ENCODE measurements at regions not wholly inside any gene's neighbourhood (a gene's known extent, or its start where the extent isn't known, plus 50 kb on each side); places are given as distances from the start of the nearest gene placed in this dataset.

DNA sequence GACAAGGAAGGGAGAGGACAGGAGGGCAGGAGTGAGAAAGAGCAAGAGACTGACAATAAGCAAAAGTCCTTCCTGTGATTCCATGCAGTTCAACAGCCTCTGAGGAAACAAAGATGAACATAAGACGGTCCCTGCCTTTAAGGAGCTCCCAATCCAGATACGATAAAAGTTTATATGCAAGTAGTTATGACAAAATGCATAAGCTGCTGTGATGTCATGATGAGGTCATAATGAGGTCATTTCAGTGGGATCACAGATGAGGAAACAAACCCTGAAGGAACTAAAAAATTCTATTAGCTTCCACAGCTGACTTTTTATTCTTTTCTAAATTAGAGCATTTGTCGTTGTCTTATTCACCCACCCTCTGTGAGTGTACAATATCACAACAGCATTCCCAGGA is 458.5 kb upstream of the ACVR2A start:
- Histone ChIP-seq H3K27ac (ENCODE audit: insufficient read depth in 1 of 2, low read depth in 1 of 2, low read length in 2 of 2, poor library complexity in 1 of 2, severe bottlenecking in 2 of 2) (no peak overlapping the region), H3K4me1 (ENCODE audit: control extremely low read depth in 1 of 4, control insufficient read depth in 4 of 4, insufficient read depth in 4 of 4, low read length in 3 of 4) (no peaks in the 10 kb centered on the region), H3K27me3 (replicated peaks in 2 of 5; ENCODE audit: control insufficient read depth in 4 of 5, insufficient read depth in 5 of 5, low read length in 4 of 5) (no peaks in the 10 kb centered on the region), H3K4me3 (ENCODE audit: control insufficient read depth in 1 of 7, extremely low read depth in 1 of 7, insufficient read depth in 4 of 7, low read depth in 2 of 7, low read length in 6 of 7) (no peak overlapping the region), H3K9me3 (ENCODE audit: control extremely low read depth in 1 of 5, control insufficient read depth in 4 of 5, insufficient read depth in 2 of 5, low read depth in 1 of 5, low read length in 4 of 5) (no peaks in the 10 kb centered on the region), H3K36me3 (ENCODE audit: control insufficient read depth in 4 of 4, insufficient read depth in 4 of 4, low read length in 3 of 4) (no peaks in the 10 kb centered on the region)
- no peak for DNase-seq
- ChIA-PET POLR2A (no interaction called here), CTCF (interaction anchor here (1.7 kb wide), 1 partner anchor 9 kb away, joined by 3 read pairs; no protein-coding TSS in a partner anchor)
- WGBS (ENCODE audit: insufficient coverage) = 86% methylated on average over 3 of the region's 3 CpGs

GRCh38 chr2:147385600-147385999 is 459.2 kb upstream of the ACVR2A start:
- Histone ChIP-seq H3K36me3 (ENCODE audit: control insufficient read depth in 4 of 4, insufficient read depth in 4 of 4, low read length in 3 of 4) (no peaks in the 10 kb centered on the region), H3K4me3 (ENCODE audit: control insufficient read depth in 1 of 7, extremely low read depth in 1 of 7, insufficient read depth in 4 of 7, low read depth in 2 of 7, low read length in 6 of 7) (no peak overlapping the region), H3K4me1 (ENCODE audit: control extremely low read depth in 1 of 4, control insufficient read depth in 4 of 4, insufficient read depth in 4 of 4, low read length in 3 of 4) (no peaks in the 10 kb centered on the region), H3K27ac (ENCODE audit: insufficient read depth in 1 of 2, low read depth in 1 of 2, low read length in 2 of 2, poor library complexity in 1 of 2, severe bottlenecking in 2 of 2) (no peak overlapping the region), H3K9me3 (ENCODE audit: control extremely low read depth in 1 of 5, control insufficient read depth in 4 of 5, insufficient read depth in 2 of 5, low read depth in 1 of 5, low read length in 4 of 5) (no peaks in the 10 kb centered on the region), H3K27me3 (replicated peaks in 2 of 5; ENCODE audit: control insufficient read depth in 4 of 5, insufficient read depth in 5 of 5, low read length in 4 of 5) (no peaks in the 10 kb centered on the region)
- no peak for DNase-seq
- 67% methylated on average over 1 of the region's 1 CpG for WGBS (ENCODE audit: insufficient coverage)
- ChIA-PET CTCF (interaction anchor here (1.7 kb wide), 1 partner anchor 10 kb away, joined by 3 read pairs; no protein-coding TSS in a partner anchor), POLR2A (no interaction called here)

DNA sequence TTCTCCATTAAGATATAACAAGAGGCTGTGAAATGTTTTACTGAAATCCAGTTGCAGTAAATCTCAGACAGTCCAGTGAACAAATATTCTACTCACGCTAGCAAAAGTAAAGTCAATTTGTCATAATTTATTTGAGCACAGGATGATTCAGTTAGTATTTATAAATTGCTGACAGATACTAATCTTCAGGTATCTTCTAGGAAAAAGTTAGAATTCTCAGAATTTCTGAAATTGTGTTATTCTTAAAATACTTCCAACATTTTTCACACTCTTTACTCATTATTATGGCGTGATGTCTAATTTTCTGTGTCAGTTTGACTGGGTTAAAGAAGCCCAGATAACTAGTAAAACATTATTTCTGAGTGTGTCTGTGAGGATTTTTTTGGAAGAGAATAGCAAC is 460.2 kb upstream of the ACVR2A start:
- no peak for DNase-seq
- Histone ChIP-seq H3K27ac (ENCODE audit: insufficient read depth in 1 of 2, low read depth in 1 of 2, low read length in 2 of 2, poor library complexity in 1 of 2, severe bottlenecking in 2 of 2) (no peak overlapping the region), H3K9me3 (ENCODE audit: control extremely low read depth in 1 of 5, control insufficient read depth in 4 of 5, insufficient read depth in 2 of 5, low read depth in 1 of 5, low read length in 4 of 5) (no peaks in the 10 kb centered on the region), H3K4me1 (ENCODE audit: control extremely low read depth in 1 of 4, control insufficient read depth in 4 of 4, insufficient read depth in 4 of 4, low read length in 3 of 4) (no peaks in the 10 kb centered on the region), H3K27me3 (replicated peaks in 2 of 5; ENCODE audit: control insufficient read depth in 4 of 5, insufficient read depth in 5 of 5, low read length in 4 of 5) (no peaks in the 10 kb centered on the region), H3K36me3 (ENCODE audit: control insufficient read depth in 4 of 4, insufficient read depth in 4 of 4, low read length in 3 of 4) (no peaks in the 10 kb centered on the region), H3K4me3 (ENCODE audit: control insufficient read depth in 1 of 7, extremely low read depth in 1 of 7, insufficient read depth in 4 of 7, low read depth in 2 of 7, low read length in 6 of 7) (no peak overlapping the region)
- CTCF ChIA-PET = no interaction called here
- no CpG with 5 or more reads among the region's 2 CpGs for WGBS (ENCODE audit: insufficient coverage)
- POLR2A ChIA-PET = no interaction called here

DNA sequence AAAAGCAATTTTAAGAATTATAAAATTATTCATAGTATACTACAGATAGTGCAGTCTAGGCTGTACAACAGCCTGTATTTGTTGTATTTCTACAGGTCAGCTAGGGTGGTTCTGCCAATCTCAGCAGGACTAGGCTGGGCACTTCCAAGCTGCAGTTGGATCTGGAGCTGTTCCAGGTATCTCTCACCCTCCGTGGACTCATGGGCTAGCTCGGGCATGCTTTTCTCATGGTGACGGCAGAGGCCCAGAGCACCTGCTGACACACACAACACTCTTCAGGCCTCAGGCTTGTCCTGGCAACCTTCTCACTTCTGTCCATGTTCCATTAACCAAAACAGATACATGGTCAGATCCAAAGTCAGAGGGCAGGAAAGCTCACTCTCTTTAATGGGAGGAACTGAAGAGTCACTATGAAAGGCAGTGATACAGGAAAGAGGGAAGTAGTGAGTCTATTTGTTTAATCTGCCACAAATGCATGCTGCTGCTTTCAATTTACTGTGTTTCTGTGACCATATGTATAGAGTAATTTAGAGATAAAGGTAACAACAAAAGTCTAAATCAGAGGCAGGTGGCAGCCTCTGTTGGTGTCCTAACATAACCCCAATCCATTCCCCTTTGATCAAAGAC is 462.4 kb upstream of the ACVR2A start:
- Histone ChIP-seq H3K4me1 (ENCODE audit: control extremely low read depth in 1 of 4, control insufficient read depth in 4 of 4, insufficient read depth in 4 of 4, low read length in 3 of 4) (no peaks in the 10 kb centered on the region), H3K36me3 (ENCODE audit: control insufficient read depth in 4 of 4, insufficient read depth in 4 of 4, low read length in 3 of 4) (no peaks in the 10 kb centered on the region), H3K9me3 (ENCODE audit: control extremely low read depth in 1 of 5, control insufficient read depth in 4 of 5, insufficient read depth in 2 of 5, low read depth in 1 of 5, low read length in 4 of 5) (no peaks in the 10 kb centered on the region), H3K27me3 (replicated peaks in 2 of 5; ENCODE audit: control insufficient read depth in 4 of 5, insufficient read depth in 5 of 5, low read length in 4 of 5) (no peaks in the 10 kb centered on the region), H3K27ac (ENCODE audit: insufficient read depth in 1 of 2, low read depth in 1 of 2, low read length in 2 of 2, poor library complexity in 1 of 2, severe bottlenecking in 2 of 2) (no peak overlapping the region), H3K4me3 (ENCODE audit: control insufficient read depth in 1 of 7, extremely low read depth in 1 of 7, insufficient read depth in 4 of 7, low read depth in 2 of 7, low read length in 6 of 7) (no peak overlapping the region)
- WGBS (ENCODE audit: insufficient coverage) = 97% methylated on average over 3 of the region's 3 CpGs
- POLR2A ChIA-PET = no interaction called here
- DNase-seq = no peak
- CTCF ChIA-PET = no interaction called here

DNA sequence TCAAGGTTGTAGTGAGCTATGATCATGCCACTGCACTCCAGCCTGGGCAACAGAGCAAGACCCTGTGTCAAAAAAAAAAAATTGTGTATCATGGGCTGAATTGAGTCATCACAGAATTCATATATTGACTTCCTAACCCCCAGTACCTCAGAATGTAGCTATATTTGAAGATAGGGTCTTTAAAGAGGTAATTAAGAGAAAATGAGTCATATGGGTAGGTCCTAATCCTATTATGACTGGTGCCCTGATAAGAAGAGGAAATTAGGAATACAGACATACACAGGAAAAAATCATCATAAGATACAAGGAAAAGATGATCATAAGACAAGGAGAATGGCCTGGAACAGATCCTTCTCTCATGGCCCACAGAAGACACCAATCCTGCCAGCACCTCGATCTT is 466.4 kb upstream of the ACVR2A start:
- Histone ChIP-seq H3K4me1 (ENCODE audit: control extremely low read depth in 1 of 4, control insufficient read depth in 4 of 4, insufficient read depth in 4 of 4, low read length in 3 of 4) (peaks cover 0 to 4% (median 0%) of the 10 kb centered on the region in 4 experiments), H3K27ac (ENCODE audit: insufficient read depth in 1 of 2, low read depth in 1 of 2, low read length in 2 of 2, poor library complexity in 1 of 2, severe bottlenecking in 2 of 2) (no peak overlapping the region), H3K9me3 (ENCODE audit: control extremely low read depth in 1 of 5, control insufficient read depth in 4 of 5, insufficient read depth in 2 of 5, low read depth in 1 of 5, low read length in 4 of 5) (no peaks in the 10 kb centered on the region), H3K36me3 (ENCODE audit: control insufficient read depth in 4 of 4, insufficient read depth in 4 of 4, low read length in 3 of 4) (no peaks in the 10 kb centered on the region), H3K4me3 (ENCODE audit: control insufficient read depth in 1 of 7, extremely low read depth in 1 of 7, insufficient read depth in 4 of 7, low read depth in 2 of 7, low read length in 6 of 7) (no peak overlapping the region), H3K27me3 (replicated peaks in 2 of 5; ENCODE audit: control insufficient read depth in 4 of 5, insufficient read depth in 5 of 5, low read length in 4 of 5) (no peaks in the 10 kb centered on the region)
- CTCF ChIA-PET = no interaction called here
- WGBS (ENCODE audit: insufficient coverage) = 86% methylated on average over 1 of the region's 1 CpG
- POLR2A ChIA-PET = no interaction called here
- DNase-seq = no peak

DNA sequence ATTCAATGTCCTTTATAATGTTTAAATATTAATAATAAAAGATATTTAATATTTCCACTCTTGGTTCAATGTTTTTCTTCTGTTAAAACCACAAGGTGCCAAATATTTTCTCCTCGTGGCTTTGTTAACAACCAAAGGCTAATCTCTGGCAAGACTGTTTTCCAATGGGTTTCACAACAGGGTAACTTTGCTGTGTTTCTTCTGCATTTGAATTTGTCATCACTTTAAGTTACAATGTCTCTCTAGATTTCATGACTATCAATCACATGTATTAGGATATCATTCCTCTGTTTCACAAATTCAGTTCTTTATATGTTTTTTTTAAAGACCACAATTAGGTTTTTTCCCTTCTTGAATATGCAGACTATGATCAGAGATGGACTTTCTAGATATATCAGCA is 469.8 kb upstream of the ACVR2A start:
- whole genome bisulfite sequencing (ENCODE audit: insufficient coverage) = 100% methylated on average over 1 of the region's 1 CpG
- Histone ChIP-seq H3K27ac (ENCODE audit: insufficient read depth in 1 of 2, low read depth in 1 of 2, low read length in 2 of 2, poor library complexity in 1 of 2, severe bottlenecking in 2 of 2) (no peak overlapping the region), H3K27me3 (replicated peaks in 2 of 5; ENCODE audit: control insufficient read depth in 4 of 5, insufficient read depth in 5 of 5, low read length in 4 of 5) (no peaks in the 10 kb centered on the region), H3K9me3 (ENCODE audit: control extremely low read depth in 1 of 5, control insufficient read depth in 4 of 5, insufficient read depth in 2 of 5, low read depth in 1 of 5, low read length in 4 of 5) (no peaks in the 10 kb centered on the region), H3K36me3 (ENCODE audit: control insufficient read depth in 4 of 4, insufficient read depth in 4 of 4, low read length in 3 of 4) (no peaks in the 10 kb centered on the region), H3K4me3 (ENCODE audit: control insufficient read depth in 1 of 7, extremely low read depth in 1 of 7, insufficient read depth in 4 of 7, low read depth in 2 of 7, low read length in 6 of 7) (no peak overlapping the region), H3K4me1 (ENCODE audit: control extremely low read depth in 1 of 4, control insufficient read depth in 4 of 4, insufficient read depth in 4 of 4, low read length in 3 of 4) (peaks cover 0 to 4% (median 0%) of the 10 kb centered on the region in 4 experiments)
- POLR2A ChIA-PET = no interaction called here
- DNase-seq = no peak
- CTCF ChIA-PET = no interaction called here

GRCh38 chr2:147374423-147374811 is 470.4 kb upstream of the ACVR2A start:
- no peak overlapping the region for H3K27ac ChIP-seq (ENCODE audit: insufficient read depth in 1 of 2, low read depth in 1 of 2, low read length in 2 of 2, poor library complexity in 1 of 2, severe bottlenecking in 2 of 2)
- H3K9me3 ChIP-seq (ENCODE audit: control extremely low read depth in 1 of 5, control insufficient read depth in 4 of 5, insufficient read depth in 2 of 5, low read depth in 1 of 5, low read length in 4 of 5) = no peaks in the 10 kb centered on the region
- no peaks in the 10 kb centered on the region for H3K27me3 ChIP-seq (replicated peaks in 2 of 5; ENCODE audit: control insufficient read depth in 4 of 5, insufficient read depth in 5 of 5, low read length in 4 of 5)
- DNase-seq = no peak
- H3K4me1 ChIP-seq (ENCODE audit: control extremely low read depth in 1 of 4, control insufficient read depth in 4 of 4, insufficient read depth in 4 of 4, low read length in 3 of 4) = peaks cover 0 to 4% (median 0%) of the 10 kb centered on the region in 4 experiments
- CTCF ChIA-PET = no interaction called here
- H3K36me3 ChIP-seq (ENCODE audit: control insufficient read depth in 4 of 4, insufficient read depth in 4 of 4, low read length in 3 of 4) = no peaks in the 10 kb centered on the region
- H3K4me3 ChIP-seq (ENCODE audit: control insufficient read depth in 1 of 7, extremely low read depth in 1 of 7, insufficient read depth in 4 of 7, low read depth in 2 of 7, low read length in 6 of 7) = no peak overlapping the region
- POLR2A ChIA-PET = no interaction called here

Measured in common myeloid progenitor, CD34-positive (primary cell).